Brain microvascular endothelial cell (primary cell): ENCODE measurements at regions not wholly inside any gene's neighbourhood (a gene's known extent, or its start where the extent isn't known, plus 50 kb on each side); places are given as distances from the start of the nearest gene placed in this dataset.
A peak's percentile ranks its signal among the peaks of the same experiment; 100 is the strongest.

ENCODE experiments used
- DNase-seq: peaks from one replicate; pipeline ENCODE4 v3.0.0-alpha.2; 2020
- H3K27ac ChIP-seq: fragments of 250-450 bp; sonication (Bioruptor Pico); 2 replicates; pipeline ENCODE4 v1.5.1; 2020; ENCODE audit warnings: mild to moderate bottlenecking, moderate library complexity
- H3K27me3 ChIP-seq: fragments of 250-450 bp; sonication (Bioruptor Pico); replicated peaks from 2 replicates; pipeline ENCODE4 v1.5.1; 2020; ENCODE audit warnings: mild to moderate bottlenecking
- H3K36me3 ChIP-seq: fragments of 250-450 bp; sonication (Bioruptor Pico); replicated peaks from 2 replicates; pipeline ENCODE4 v1.5.1; 2020; ENCODE audit warnings: mild to moderate bottlenecking
- H3K4me3 ChIP-seq: 2 replicates; pipeline ENCODE4 v1.5.1; 2011; ENCODE audit warnings: low read depth, mild to moderate bottlenecking, control low read depth, low read length, moderate library complexity
- in situ Hi-C: cut with HindIII; loops from 2 replicates; pipeline ENCODE4 v1.10.0; 2017; ENCODE audit warnings: low sequenced_read_pairs, low pct_ligation_motif_present
- TF ChIP-seq, protein P1 (sequence below): IDR thresholded peaks from 2 replicates; pipeline ENCODE4 v1.5.1; 2011; ENCODE audit warnings: low read depth, mild to moderate bottlenecking, moderate library complexity, low read length, control low read depth, inconsistent platforms; ENCODE audit errors: missing control alignments

DNA sequence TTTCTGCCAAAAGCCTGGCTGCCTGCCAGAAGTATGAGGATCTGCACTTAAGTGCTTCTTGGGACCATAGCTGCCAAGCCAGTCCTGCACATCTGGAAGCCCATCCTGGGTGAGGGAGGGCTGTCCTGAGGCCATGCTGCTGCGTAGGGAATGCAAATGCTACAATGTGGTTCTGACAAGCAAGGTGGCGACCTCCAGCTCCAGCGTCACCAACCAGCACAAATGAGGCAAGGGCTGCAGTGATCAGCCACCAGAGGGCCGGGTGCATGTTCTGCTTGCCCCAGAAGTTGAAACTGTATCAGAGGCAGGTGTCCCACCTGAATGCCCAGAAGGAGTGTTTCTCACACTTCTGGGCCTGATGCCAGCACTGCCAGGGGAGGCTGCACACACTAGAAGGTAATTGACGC is 99.1 kb upstream of the KCNQ5 start:
- TF ChIP-seq, protein P1, sequence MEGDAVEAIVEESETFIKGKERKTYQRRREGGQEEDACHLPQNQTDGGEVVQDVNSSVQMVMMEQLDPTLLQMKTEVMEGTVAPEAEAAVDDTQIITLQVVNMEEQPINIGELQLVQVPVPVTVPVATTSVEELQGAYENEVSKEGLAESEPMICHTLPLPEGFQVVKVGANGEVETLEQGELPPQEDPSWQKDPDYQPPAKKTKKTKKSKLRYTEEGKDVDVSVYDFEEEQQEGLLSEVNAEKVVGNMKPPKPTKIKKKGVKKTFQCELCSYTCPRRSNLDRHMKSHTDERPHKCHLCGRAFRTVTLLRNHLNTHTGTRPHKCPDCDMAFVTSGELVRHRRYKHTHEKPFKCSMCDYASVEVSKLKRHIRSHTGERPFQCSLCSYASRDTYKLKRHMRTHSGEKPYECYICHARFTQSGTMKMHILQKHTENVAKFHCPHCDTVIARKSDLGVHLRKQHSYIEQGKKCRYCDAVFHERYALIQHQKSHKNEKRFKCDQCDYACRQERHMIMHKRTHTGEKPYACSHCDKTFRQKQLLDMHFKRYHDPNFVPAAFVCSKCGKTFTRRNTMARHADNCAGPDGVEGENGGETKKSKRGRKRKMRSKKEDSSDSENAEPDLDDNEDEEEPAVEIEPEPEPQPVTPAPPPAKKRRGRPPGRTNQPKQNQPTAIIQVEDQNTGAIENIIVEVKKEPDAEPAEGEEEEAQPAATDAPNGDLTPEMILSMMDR: peak; percentile 49
- no peaks in the 10 kb centered on the region for H3K36me3 ChIP-seq
- no peak overlapping the region for H3K4me3 ChIP-seq
- in situ Hi-C loops: no loop called here
- DNase-seq: no peak
- no peaks in the 10 kb centered on the region for H3K27me3 ChIP-seq
- no peak overlapping the region for H3K27ac ChIP-seq

DNA sequence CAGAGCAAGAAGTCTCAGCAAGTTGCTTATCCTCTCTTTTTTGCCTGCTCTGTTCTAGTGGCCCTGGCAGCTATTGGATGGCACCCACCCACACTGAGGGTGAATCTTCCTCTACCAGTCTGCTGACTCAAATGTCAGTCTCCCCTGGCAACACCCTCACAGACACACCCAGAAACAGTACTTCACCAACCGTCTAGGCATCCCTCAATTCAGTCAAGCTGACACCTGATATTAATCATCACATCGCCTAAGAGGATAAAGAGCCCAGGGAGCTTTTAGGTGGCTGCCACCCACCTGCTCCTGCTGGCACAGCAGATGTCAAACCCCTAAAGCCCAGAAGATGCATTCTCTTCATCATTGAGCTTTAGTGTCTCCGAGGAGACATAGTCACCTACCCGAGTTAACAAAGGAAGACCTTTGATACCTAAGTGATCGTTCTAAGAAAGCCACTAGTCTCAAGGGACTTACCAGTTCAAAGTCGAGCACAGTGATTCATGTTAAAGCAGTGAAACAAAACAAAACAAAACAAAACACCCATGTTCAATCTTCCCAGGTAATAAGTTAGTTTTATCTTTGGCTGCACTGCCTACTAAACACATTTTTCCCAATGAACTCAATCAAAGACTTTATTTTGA is 97.7 kb upstream of the KCNQ5 start:
- no peak for DNase-seq
- TF ChIP-seq, protein P1: no peak

DNA sequence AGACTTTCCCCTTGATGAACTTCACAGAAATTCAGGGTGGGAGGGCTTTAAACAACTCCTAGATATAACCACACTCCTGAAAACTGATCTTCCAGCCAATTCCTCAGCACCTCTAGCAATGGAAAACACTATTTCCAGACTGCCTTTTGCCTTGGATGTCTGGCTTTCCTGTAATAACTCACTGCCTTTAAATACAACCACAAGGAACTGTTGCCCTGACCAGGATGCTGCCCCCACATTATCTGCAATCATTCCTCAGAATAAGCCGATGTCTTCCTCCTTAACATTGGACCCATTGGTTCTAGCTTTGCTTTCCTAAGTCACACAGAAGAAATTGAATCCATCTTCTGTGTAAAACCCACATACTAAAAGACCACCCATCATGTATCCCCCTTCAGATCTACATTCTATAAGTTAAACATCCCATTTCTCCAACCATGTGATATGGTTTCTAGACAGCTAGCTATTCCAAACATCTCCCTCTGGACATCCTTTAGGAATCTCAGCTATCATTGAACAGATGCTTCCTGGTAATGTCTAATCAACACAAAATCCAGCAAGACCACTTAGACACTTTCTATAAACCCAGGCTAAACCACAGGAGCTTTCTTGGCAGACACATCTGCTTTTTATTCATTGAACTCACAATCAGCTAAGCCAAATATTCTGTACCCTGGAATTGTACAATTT is 95.9 kb upstream of the KCNQ5 start:
- Histone ChIP-seq H3K27ac (no peak overlapping the region), H3K36me3 (no peaks in the 10 kb centered on the region), H3K27me3 (no peaks in the 10 kb centered on the region), H3K4me3 (no peak overlapping the region)
- DNase-seq: no peak
- in situ Hi-C loops: no loop called here
- TF ChIP-seq, protein P1: no peak

More for the DNA sequence above, 97.7 kb upstream of the KCNQ5 start:
- H3K36me3 ChIP-seq: no peaks in the 10 kb centered on the region
- no peaks in the 10 kb centered on the region for H3K27me3 ChIP-seq
- in situ Hi-C loops: no loop called here
- H3K4me3 ChIP-seq: no peak overlapping the region
- no peak overlapping the region for H3K27ac ChIP-seq

DNA sequence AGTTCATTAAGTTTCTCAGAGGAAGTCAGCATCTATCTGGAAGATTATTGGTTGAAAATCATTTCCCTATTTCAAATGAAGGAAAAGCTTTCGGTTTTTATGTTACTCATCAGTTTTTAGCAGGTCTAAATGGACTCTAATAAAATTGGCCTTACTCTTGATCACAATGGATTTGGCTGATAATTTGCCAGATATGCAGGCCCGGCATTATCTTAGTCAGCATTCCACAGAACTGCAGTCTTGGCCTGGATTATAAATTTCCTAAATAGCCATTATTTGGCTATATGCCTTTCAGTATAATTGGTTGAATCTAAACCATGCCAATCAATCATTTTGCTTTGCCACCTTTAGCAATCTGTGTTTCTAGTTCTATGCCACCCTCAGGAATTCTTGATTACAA is 91.7 kb upstream of the KCNQ5 start:
- in situ Hi-C loops: no loop called here
- H3K4me3 ChIP-seq: no peak overlapping the region
- DNase-seq: no peak
- TF ChIP-seq, protein P1: no peak
- no peaks in the 10 kb centered on the region for H3K36me3 ChIP-seq
- H3K27ac ChIP-seq: no peak overlapping the region
- no peaks in the 10 kb centered on the region for H3K27me3 ChIP-seq

DNA sequence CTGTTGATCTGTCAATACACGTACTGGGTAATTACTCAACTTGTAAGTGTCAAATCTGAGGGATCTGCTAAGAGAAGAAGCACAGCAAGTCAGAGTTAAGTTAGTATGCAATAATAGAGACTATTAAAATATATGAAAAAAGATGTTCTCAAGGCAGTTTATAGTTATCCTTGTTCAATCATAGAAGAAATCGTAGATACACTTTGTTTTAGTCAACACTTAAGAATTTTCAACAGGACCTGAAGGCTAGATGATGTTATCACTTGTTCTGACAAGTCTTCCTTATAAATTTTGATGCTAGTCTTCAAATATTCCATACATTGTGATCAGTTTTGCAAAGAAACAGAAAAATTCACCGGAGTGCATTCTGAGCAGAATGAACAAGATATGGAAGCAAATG is 91.1 kb upstream of the KCNQ5 start:
- H3K27me3 ChIP-seq: no peaks in the 10 kb centered on the region
- in situ Hi-C loops: no loop called here
- H3K27ac ChIP-seq: no peak overlapping the region
- DNase-seq: no peak
- TF ChIP-seq, protein P1: no peak
- H3K4me3 ChIP-seq: no peak overlapping the region
- no peaks in the 10 kb centered on the region for H3K36me3 ChIP-seq
